ENCODE measurements at regions not wholly inside any gene's neighbourhood (a gene's known extent, or its start where the extent isn't known, plus 50 kb on each side); places are given as distances from the start of the nearest gene placed in this dataset.

DNA sequence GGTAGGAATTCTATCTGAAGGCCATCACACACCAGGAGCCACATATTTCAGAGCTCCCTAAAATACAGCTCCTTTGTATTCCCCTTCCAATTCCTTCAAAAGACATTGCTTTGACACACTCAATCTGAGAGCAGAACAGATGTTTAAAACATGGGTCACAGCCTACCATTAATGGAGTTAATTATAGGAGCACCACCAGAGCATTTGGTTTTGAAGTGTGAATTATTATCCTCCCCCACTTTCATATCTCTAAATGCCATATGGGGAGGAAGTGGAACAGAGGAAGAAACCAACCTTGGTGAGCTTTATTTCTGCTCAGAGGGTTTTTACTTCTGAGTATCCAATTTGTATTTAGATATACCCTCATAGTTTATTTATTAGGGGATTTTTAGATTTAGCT, 50.7 kb upstream of the TNFRSF21 start:
- H3K4me3 Mint-ChIP-seq: no peak overlapping the region

DNA sequence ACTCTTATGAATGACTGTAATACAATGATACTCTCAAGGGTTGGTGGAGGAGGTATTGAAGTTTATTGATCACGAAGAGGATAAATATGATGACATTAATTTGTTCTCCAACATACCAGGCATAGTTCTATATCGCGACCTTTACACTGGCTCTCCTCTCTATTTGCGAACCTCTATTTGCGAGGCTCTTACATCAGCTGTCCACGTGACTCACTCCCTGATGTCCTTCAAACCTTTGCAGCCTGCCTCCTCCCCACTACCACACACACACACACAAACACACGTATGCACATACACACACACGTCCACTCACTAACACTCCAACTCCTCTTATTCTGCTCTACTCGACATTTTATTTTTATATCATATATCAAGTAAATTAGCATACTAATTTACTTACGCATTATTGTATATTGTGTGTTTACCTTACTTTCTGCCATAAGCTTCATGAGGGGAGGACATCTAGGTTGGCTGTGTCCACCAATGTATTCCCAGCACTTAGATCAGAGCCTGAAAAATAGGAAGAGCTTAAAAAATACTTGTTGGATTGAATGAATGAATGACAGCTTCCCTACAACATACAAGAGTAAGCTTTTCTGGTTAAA, 53.3 kb upstream of the TNFRSF21 start:
- ATAC-seq (replicated peaks): no peak
- Mint-ChIP-seq H3K27me3 (peaks cover 14 to 42% of the 10 kb centered on the region in 2 donors), H3K4me1 (ENCODE audit: low read depth in 2 of 2) (no peaks in the 10 kb centered on the region), H3K9me3 (no peaks in the 10 kb centered on the region), H3K36me3 (ENCODE audit: insufficient read depth) (no peaks in the 10 kb centered on the region), H3K27ac (no peak overlapping the region), H3K4me3 (no peak overlapping the region)
- no peak for DNase-seq

More for the DNA sequence above, 50.7 kb upstream of the TNFRSF21 start:
- no peaks in the 10 kb centered on the region for H3K4me1 Mint-ChIP-seq (ENCODE audit: low read depth in 2 of 2)
- no peak overlapping the region for H3K27ac Mint-ChIP-seq
- ATAC-seq (replicated peaks) (no peak), DNase-seq (no peak)
- H3K36me3 Mint-ChIP-seq (ENCODE audit: insufficient read depth): no peaks in the 10 kb centered on the region
- H3K9me3 Mint-ChIP-seq: no peaks in the 10 kb centered on the region
- H3K27me3 Mint-ChIP-seq: peaks cover 14 to 42% of the 10 kb centered on the region in 2 donors

DNA sequence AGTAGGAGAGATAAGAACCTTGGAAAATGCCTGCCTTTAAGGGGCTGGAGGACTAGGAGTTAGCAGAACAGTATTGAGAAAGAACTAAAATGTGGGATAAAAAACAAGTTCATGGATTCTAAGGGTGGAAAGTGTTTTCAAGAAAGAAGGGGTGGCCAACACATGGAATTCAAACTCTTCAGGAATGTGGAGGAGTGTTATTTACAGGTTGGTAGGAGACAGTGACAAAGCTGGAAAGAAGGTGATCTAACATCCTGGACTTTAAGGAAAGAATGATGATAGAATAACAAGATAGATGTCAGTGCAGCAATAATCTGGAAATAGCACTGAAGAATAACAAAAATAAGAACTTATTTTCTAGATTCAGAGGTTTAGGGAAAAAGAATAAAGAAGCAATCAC, 54.0 kb upstream of the TNFRSF21 start:
- Mint-ChIP-seq H3K9me3 (no peaks in the 10 kb centered on the region), H3K27ac (no peak overlapping the region), H3K4me1 (ENCODE audit: low read depth in 2 of 2) (no peaks in the 10 kb centered on the region), H3K4me3 (no peak overlapping the region), H3K36me3 (ENCODE audit: insufficient read depth) (no peaks in the 10 kb centered on the region), H3K27me3 (peaks cover 6 to 35% of the 10 kb centered on the region in 2 donors)
- ATAC-seq (replicated peaks) (no peak), DNase-seq (no peak)

DNA sequence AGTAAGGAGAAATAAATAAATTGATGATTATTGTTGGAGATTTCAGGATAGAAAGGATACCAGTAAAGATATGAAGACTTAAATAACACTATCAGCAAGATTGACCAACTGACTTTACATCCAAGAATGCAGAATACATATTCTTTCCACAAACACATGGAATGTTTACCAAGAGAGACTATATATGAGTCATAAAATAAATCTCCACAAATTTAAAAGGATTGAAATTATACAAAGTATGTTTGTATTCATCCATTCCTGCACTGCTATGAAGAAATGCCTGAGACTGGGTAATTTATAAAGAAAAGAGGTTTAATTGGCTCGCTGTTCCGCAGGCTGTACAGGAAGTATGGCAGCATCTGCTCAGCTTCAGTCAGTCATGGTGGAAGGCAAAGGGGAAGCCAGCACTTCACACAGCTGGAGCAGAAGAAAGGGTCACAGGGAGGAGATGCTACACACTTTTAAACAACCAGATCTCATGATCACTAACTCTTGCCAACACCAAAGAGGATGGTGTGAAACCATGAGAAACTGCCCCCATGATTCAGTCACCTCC, 56.7 kb upstream of the TNFRSF21 start:
- H3K36me3 Mint-ChIP-seq (ENCODE audit: insufficient read depth): no peaks in the 10 kb centered on the region
- H3K9me3 Mint-ChIP-seq: no peaks in the 10 kb centered on the region
- no peak for DNase-seq
- no peaks in the 10 kb centered on the region for H3K4me1 Mint-ChIP-seq (ENCODE audit: low read depth in 2 of 2)
- no peak overlapping the region for H3K27ac Mint-ChIP-seq
- ATAC-seq (replicated peaks): no peak
- peaks cover 0 to 20% of the 10 kb centered on the region in 2 donors for H3K27me3 Mint-ChIP-seq
- H3K4me3 Mint-ChIP-seq: no peak overlapping the region

DNA sequence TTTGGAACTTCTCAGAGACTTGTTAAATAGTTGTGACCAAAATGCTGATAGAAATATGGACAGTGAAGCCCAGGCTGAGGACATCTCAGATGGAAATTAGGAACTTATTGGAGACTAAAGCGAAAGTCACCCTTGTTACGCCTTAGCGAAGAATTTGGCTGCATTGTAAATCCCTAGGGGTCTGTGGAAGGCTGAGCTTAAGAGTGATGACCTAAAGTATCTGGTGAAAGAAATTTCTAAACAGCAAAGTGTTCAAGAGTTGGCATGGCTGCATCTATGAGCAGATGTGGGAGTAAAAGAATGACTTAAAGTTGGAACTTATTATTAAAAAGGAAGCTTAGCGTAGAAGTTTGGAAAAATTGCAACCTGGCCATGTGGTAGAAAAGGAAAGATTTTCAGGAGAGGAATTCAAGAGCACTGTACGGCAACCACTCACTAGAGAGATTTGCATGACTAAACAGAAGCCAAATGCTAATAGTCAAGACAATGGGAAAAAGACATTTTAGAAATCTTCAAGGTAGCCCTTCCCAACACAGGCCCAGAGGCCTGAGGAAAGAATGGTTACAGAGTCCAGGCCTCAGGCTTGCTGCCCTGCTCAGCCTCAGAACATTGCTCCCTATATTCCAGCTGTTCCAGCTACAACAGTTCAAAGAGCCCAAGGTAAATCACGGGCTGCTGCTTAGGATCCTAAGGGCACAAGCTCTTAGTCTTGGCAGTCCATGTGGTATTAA, 61.6 kb upstream of the TNFRSF21 start:
- H3K4me3 Mint-ChIP-seq: no peak overlapping the region
- no peaks in the 10 kb centered on the region for H3K36me3 Mint-ChIP-seq (ENCODE audit: insufficient read depth)
- H3K9me3 Mint-ChIP-seq: no peaks in the 10 kb centered on the region
- H3K27ac Mint-ChIP-seq: no peak overlapping the region
- H3K4me1 Mint-ChIP-seq (ENCODE audit: low read depth in 2 of 2): no peaks in the 10 kb centered on the region
- no peaks in the 10 kb centered on the region for H3K27me3 Mint-ChIP-seq
- DNase-seq (no peak), ATAC-seq (replicated peaks) (no peak)

DNA sequence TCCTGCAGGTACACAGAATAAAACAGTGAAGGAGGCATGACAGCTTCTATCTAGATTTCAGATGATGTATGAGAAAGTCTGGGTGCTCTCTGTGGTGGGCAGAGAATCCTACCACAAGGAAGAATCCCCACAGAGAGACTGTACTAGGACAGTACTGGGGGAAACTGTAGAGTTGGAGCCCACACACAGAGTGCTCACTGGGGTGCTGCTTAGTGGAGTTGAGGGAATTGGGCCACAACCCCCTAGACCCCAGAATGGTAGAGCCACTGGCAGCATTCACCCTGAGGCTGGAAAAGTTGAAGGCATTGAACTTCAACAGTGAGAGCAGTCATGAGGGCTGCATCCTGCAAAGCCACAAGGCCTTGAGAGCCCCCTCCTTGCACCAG, 62.2 kb upstream of the TNFRSF21 start:
- no peaks in the 10 kb centered on the region for H3K36me3 Mint-ChIP-seq (ENCODE audit: insufficient read depth)
- no peak for DNase-seq
- peaks cover 0 to 3% of the 10 kb centered on the region in 2 donors for H3K4me1 Mint-ChIP-seq (ENCODE audit: low read depth in 2 of 2)
- no peak overlapping the region for H3K27ac Mint-ChIP-seq
- H3K27me3 Mint-ChIP-seq: peaks cover 3 to 4% of the 10 kb centered on the region in 2 donors
- ATAC-seq (replicated peaks): no peak
- no peaks in the 10 kb centered on the region for H3K9me3 Mint-ChIP-seq
- H3K4me3 Mint-ChIP-seq: no peak overlapping the region

DNA sequence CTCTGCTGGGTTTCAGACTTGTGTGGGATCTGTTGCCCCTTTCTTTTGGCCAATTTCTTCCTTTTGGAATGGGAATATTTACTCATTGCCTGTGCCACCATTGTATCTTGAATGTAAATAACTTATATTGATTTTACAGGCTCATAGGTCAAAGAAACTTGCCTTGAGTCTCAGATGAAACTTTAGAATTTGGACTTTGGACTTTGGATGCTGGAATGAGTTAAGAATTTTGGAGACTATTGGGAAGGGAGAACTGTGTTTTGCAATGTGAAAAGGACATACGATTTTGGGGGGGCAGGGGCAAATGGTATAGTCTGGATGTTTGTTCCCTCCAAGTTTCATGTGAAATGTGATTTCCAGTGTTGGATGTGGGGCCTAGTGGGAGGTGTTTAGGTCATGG, 62.6 kb upstream of the TNFRSF21 start:
- DNase-seq (no peak), ATAC-seq (replicated peaks) (no peak)
- Mint-ChIP-seq H3K4me1 (ENCODE audit: low read depth in 2 of 2) (peaks cover 0 to 3% of the 10 kb centered on the region in 2 donors), H3K4me3 (no peak overlapping the region), H3K36me3 (ENCODE audit: insufficient read depth) (no peaks in the 10 kb centered on the region), H3K9me3 (no peaks in the 10 kb centered on the region), H3K27ac (no peak overlapping the region), H3K27me3 (peaks cover 4 to 6% of the 10 kb centered on the region in 2 donors)

DNA sequence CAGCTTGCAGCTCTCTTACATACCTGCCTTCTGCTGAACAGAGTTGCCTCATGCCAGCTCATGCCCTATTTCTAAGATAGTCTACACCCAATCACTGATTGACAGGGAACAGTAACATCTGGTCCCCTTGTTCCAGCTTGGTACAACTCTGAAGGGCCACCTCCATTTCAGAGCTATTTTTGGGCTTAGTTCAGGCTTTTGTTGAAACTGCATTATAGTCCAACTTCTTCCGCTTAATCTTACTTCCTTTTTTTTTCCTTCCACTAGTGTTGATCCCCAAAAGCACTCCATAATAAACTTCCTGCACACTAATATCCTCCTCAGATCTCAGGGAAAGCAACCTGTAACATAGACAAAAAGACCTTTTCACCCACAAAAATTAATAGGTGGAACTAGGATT, 65.7 kb upstream of the TNFRSF21 start:
- no peak for DNase-seq
- H3K4me3 Mint-ChIP-seq: no peak overlapping the region
- no peak overlapping the region for H3K27ac Mint-ChIP-seq
- peaks cover 0 to 3% of the 10 kb centered on the region in 2 donors for H3K4me1 Mint-ChIP-seq (ENCODE audit: low read depth in 2 of 2)
- no peak for ATAC-seq (replicated peaks)
- no peaks in the 10 kb centered on the region for H3K9me3 Mint-ChIP-seq
- peaks cover 15 to 22% of the 10 kb centered on the region in 2 donors for H3K27me3 Mint-ChIP-seq
- H3K36me3 Mint-ChIP-seq (ENCODE audit: insufficient read depth): no peaks in the 10 kb centered on the region

DNA sequence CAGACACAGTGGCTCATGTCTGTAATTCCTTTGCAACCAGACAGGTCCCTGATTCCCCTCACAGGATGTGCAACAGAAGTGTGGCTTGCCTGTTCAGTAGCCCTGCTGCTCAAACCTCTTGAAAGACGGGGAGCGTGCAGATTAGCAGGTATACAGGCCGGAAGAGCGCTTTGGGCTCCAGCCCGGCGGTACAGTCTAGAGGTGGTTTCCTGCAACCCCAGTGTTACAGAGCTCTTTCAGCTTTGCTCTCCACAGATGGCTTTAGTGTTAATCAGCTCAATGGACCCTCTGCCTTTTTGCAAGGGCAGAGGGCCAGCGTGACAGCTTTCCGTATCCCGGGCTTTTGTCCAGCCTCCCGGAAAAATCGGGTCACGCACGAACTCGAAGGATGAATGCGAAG, 67.2 kb upstream of the TNFRSF21 start:
- H3K4me3 Mint-ChIP-seq: no peak overlapping the region
- H3K27ac Mint-ChIP-seq: no peak overlapping the region
- ATAC-seq (replicated peaks) (no peak), DNase-seq (no peak)
- H3K9me3 Mint-ChIP-seq: no peaks in the 10 kb centered on the region
- no peaks in the 10 kb centered on the region for H3K36me3 Mint-ChIP-seq (ENCODE audit: insufficient read depth)
- peaks cover 0 to 3% of the 10 kb centered on the region in 2 donors for H3K4me1 Mint-ChIP-seq (ENCODE audit: low read depth in 2 of 2)
- H3K27me3 Mint-ChIP-seq: peaks cover 15 to 24% of the 10 kb centered on the region in 2 donors

DNA sequence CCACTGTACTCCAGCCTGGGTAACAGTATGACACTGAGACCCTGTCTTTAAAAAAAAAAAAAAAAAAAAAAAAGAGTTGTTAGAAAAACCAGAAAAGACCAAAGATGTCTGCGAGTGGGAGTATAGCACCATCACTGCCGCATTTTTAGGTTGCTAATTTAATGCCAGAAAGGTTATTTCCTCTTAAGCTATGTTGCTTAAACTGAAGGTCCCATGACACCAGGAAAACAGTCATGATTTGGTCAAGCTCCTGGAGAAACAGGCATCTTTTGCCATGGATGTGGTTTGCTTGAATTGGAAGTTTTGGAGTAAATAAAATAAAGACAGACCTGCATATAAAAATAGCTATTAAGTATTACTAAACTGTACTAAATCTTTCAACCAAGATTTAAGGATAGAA, 68.3 kb upstream of the TNFRSF21 start:
- DNase-seq: no peak
- Mint-ChIP-seq H3K9me3 (no peaks in the 10 kb centered on the region), H3K27ac (no peak overlapping the region), H3K36me3 (ENCODE audit: insufficient read depth) (no peaks in the 10 kb centered on the region), H3K4me3 (no peak overlapping the region), H3K4me1 (ENCODE audit: low read depth in 2 of 2) (peaks cover 0 to 3% of the 10 kb centered on the region in 2 donors), H3K27me3 (peaks cover 15 to 24% of the 10 kb centered on the region in 2 donors)
- ATAC-seq (replicated peaks): no peak

DNA sequence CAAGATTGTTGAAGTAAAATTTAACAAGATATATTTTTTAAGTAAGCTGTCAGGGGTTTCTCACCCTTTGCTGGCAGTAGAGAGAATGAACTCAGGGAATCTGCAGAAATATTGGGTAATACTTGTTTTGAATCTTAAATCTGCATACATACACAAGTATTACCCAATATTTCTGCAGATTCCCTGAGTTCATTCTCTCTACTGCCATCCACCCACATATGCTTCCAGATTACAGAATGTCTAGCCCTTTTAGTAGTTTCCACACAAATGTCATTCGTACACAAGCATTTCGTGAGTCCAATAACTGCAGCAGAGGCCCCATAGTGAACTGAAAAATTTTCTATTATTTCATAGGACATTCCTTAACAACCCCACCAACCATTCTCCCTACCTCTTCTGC, 69.6 kb upstream of the TNFRSF21 start:
- no peak for ATAC-seq (replicated peaks)

DNA sequence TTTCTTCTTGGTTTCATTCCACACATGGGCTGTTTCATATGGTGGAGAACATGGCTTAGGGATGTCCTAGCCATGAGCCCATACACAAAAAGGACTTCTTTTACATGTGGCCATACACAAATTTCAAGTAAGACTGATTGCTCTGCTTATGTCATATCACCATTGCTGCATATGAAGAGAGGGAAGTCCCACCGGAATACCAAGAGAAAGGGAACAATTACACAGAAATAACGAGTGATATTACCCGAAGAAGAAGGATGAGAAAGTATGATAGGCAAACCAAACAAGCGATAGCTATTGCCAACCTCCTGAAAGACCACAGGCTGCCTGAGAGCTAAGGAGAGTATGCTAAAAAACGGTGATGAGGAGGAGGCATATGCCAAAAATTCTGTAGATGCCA, 70.5 kb upstream of the TNFRSF21 start:
- Mint-ChIP-seq H3K27me3 (peaks cover 18 to 28% of the 10 kb centered on the region in 2 donors), H3K9me3 (peaks cover 0 to 6% of the 10 kb centered on the region in 2 donors), H3K4me1 (ENCODE audit: low read depth in 2 of 2) (peaks cover 0 to 3% of the 10 kb centered on the region in 2 donors), H3K4me3 (no peak overlapping the region), H3K27ac (no peak overlapping the region), H3K36me3 (ENCODE audit: insufficient read depth) (no peaks in the 10 kb centered on the region)
- no peak for DNase-seq
- ATAC-seq (replicated peaks): no peak

More for the DNA sequence above, 69.6 kb upstream of the TNFRSF21 start:
- Mint-ChIP-seq H3K9me3 (peaks cover 0 to 6% of the 10 kb centered on the region in 2 donors), H3K27me3 (peaks cover 15 to 28% of the 10 kb centered on the region in 2 donors), H3K4me3 (no peak overlapping the region), H3K27ac (no peak overlapping the region), H3K4me1 (ENCODE audit: low read depth in 2 of 2) (peaks cover 0 to 3% of the 10 kb centered on the region in 2 donors), H3K36me3 (ENCODE audit: insufficient read depth) (no peaks in the 10 kb centered on the region)
- no peak for DNase-seq

DNA sequence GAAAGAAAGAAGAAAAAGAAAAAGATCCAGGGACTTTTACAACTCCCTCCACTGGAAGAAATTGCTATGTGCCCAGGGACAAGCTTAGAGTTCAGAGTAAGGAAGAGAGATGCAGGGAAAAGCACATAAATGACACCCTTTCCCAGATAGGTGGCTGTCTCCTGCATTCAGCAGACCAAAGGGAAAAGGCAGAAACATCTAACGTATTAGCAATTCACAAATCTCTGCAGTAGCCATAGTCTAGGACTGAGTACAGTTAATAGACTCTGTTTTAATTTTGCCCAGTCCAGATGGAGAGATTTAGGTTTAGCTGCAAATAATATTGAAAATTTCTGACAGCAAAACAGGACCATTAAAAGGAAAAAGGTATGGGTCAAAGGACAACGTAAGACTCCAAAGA, 71.3 kb upstream of the TNFRSF21 start:
- Mint-ChIP-seq H3K27me3 (peaks cover 24 to 28% of the 10 kb centered on the region in 2 donors), H3K4me3 (no peak overlapping the region), H3K4me1 (ENCODE audit: low read depth in 2 of 2) (peaks cover 0 to 3% of the 10 kb centered on the region in 2 donors), H3K27ac (no peak overlapping the region), H3K36me3 (ENCODE audit: insufficient read depth) (no peaks in the 10 kb centered on the region), H3K9me3 (peaks cover 3 to 6% of the 10 kb centered on the region in 2 donors)
- ATAC-seq (replicated peaks) (no peak), DNase-seq (no peak)

DNA sequence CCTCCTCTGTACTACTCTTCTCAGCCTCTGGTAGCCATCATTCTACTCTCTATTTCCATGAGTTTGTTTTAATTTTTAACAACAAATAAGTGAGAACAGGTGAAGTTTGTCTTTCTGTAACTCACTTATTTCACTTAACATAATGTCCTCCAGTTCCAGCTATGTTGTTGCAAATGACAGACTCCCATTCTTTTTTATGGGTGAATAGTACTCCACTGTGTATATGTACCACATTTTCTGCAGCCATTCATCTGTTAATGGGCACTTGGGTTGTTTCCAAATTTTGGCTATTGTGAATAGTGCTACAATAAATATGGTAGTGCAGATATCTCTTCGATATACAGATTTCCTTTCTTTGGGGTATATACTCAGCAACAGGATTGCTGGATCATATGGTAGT, 73.7 kb upstream of the TNFRSF21 start:
- no peak overlapping the region for H3K27ac Mint-ChIP-seq
- H3K4me3 Mint-ChIP-seq: no peak overlapping the region
- no peak for ATAC-seq (replicated peaks)
- H3K36me3 Mint-ChIP-seq (ENCODE audit: insufficient read depth): no peaks in the 10 kb centered on the region
- DNase-seq: no peak
- peaks cover 18 to 26% of the 10 kb centered on the region in 2 donors for H3K27me3 Mint-ChIP-seq
- no peaks in the 10 kb centered on the region for H3K4me1 Mint-ChIP-seq (ENCODE audit: low read depth in 2 of 2)
- peaks cover 5 to 6% of the 10 kb centered on the region in 2 donors for H3K9me3 Mint-ChIP-seq
